Stimulated activated naive CD8-positive, alpha-beta T cell treated with anti-CD3 and anti-CD28 coated beads, Interleukin-15, Interleukin-2, amounts not matched to agents 100 U/mL and 50 U/mL, for 24 hours (primary cell): ENCODE measurements at regions not wholly inside any gene's neighbourhood (a gene's known extent, or its start where the extent isn't known, plus 50 kb on each side); places are given as distances from the start of the nearest gene placed in this dataset.

ENCODE experiments used
- ATAC-seq: fragments of 150-1000 bp; cut with Tn5 transposase; one replicate; pipeline ENCODE4 v1.10.0; 2021
- DNase-seq: peaks from one replicate; pipeline ENCODE4 v3.0.0; 2021

GRCh38 chr2:176502619-176503018 lies 233.4 kb downstream of the MTX2 start:
- ATAC-seq = no peak
- DNase-seq = no peak

- DNase-seq = no peak
These were observed 234.5 kb downstream of the MTX2 start for GRCh38 chr2:176503776-176504175.

GRCh38 chr2:176504440-176504839 lies 235.2 kb downstream of the MTX2 start:
- DNase-seq = no peak

More at GRCh38 chr2:176503776-176504175, 234.5 kb downstream of the MTX2 start:
- no peak for ATAC-seq

GRCh38 chr2:176507786-176508185 lies 238.5 kb downstream of the MTX2 start:
- ATAC-seq = no peak
- no peak for DNase-seq

More at GRCh38 chr2:176504440-176504839, 235.2 kb downstream of the MTX2 start:
- no peak for ATAC-seq

DNA sequence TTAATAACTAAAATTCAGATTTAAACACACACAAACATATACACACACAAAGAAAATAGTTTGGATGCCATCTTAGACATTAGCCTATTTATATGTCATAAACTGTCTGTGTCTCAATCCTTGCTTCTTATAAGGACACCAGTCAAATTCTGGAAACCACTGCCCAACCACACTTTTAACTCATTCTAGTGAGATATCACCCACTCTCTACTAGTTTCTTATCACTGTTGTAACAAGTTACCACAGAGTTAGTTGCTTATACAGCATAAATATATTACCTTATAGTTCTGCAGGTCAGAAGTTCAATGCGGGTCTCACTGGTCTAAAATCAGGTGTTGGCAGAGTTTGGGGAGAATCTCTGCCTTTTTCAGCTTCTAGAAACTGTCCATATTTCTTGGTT lies 239.1 kb downstream of the MTX2 start:
- DNase-seq = no peak
- peak; percentile 50 for ATAC-seq

GRCh38 chr2:176508984-176509740 lies 239.9 kb downstream of the MTX2 start:
- ATAC-seq (peak; percentile 91), DNase-seq (peak; percentile 15)

DNA sequence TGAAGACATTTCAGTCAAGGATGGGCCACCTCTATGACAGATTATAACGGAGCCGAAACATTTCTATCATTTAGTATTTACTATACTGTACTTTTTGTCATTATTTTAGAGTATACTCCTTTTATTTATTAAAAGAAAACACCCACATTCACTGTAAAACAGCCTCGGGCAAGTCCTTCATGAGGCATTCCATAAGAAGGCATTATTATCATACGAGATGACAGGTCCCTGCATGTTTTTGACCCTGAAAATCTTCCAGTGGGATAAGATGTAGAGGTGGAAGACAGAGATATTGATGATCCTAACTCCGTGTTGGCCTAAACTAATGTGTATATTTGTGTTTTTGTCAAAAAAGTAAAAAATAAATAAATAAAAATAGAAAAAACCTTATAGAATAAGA lies 245.0 kb downstream of the MTX2 start:
- DNase-seq (no peak), ATAC-seq (no peak)

DNA sequence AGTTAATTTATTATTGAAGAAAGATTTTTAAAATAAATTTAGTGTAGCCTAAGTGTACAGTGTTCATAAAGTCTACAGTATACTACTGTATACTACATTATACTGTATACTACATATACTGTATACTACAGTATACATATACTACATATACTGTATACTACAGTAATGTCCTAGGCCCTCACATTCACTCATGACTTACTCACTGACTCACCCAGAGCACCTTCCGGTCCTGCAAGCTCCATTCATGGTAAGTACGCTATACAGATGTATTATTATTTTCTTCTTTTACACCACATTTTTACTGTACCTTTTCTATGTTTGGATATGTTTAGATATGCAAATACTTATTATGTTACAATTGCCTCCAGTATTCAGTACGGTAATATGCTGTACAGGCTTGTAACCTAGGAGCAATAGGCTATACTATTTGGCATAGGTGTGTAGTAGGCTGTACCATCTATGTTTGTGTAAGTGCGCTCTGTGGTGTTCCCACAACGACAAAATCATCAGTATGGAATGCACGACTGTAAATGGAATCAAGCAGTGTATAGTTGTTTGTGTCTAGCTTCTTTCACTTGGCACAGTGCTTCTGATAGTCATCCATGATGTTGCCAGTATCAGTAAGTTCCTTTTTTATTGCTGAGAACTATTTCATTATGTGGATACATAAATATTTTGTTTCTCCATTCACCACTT lies 245.7 kb downstream of the MTX2 start:
- ATAC-seq (no peak), DNase-seq (no peak)

GRCh38 chr2:176516051-176516602 lies 246.9 kb downstream of the MTX2 start:
- ATAC-seq = no peak
- no peak for DNase-seq

GRCh38 chr2:176518823-176519222 lies 249.6 kb downstream of the MTX2 start:
- ATAC-seq = no peak
- no peak for DNase-seq

- no peak for DNase-seq
- no peak for ATAC-seq
These were observed 252.8 kb downstream of the MTX2 start for GRCh38 chr2:176521878-176522670.

GRCh38 chr2:176525086-176525485 lies 255.8 kb downstream of the MTX2 start:
- ATAC-seq (no peak), DNase-seq (no peak)

GRCh38 chr2:176526995-176527901 lies 258.0 kb downstream of the MTX2 start:
- DNase-seq (no peak), ATAC-seq (no peak)

DNA sequence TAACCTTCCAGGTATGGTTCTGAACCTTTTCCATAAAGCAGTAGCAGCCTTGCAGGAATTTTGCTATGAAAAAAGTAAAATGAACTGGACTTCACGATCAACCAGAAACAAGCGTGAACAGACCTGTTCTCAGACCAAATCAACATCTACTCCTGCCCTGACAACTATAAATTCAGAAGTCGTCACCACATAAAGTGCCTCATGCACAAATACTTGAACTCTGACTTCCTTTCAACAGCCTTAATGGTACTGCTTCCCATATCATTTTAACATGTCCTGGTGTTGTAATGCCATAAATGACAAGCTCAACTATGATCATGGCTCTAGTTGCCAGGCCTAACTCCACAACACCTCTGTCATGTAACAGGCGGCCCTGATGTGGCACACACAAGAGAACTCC lies 262.4 kb downstream of the MTX2 start:
- no peak for DNase-seq
- ATAC-seq = no peak

DNA sequence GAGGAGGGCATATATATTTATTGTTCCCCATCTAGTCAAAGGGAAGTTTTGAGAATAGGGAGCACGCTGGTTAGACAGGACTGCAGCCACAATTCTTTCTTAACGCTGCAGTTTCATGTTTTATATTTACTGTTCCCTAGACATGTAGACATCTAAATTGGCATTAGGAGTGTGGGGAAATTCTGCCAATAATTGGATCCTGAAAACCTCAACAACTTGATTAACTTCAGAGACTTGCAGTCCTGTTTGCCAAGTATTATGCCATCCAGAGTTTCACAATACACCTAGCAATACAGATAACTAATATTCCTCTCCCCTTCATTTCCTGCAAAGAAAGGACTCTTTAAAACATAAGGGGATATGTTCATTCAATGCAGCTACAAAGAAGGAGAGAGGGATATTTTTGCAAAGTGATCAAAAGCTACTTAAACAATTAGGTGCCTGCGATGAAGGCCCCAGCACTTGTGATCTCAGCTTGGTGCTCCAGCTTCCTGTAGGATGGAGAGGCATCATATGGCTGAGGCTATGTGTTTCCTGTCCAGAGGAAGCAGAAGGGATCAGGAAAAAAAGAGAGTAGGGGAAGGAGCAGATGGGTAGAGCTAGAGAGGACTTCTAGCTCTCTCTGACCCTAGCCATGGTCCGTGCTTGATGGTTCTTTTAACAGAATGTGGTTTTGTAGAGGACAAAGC lies 264.4 kb downstream of the MTX2 start:
- no peak for DNase-seq
- no peak for ATAC-seq

DNA sequence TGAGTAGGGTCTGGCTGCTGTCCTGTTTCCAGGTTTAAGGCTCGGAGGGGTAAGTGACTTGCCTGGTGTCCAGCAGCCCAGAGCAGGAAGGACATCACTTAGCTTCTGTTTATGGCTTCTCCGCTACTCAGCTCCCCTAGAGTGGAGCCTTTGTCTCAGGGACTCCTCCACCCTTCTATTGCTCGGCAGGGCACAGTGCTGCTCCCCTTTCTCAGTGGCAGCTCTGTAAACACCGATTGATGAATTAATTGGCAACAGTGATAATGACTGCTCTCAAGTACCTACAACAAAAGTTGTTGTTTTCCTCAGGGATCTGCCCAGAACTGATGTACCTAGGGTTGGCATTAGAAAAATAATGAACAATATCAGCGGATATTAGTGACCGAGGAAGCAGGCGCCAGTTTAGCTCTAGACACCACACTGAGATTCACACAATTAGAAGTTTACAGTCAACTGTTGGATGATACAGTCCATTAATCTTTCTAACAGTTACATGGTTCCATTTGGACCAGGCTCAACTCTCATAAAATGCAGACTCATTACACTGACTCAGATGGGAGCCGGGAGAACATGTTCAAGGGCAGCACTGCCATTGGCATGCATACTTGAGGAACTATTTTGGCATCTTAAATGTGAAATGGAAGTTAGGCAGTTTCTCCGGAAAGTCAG lies 265.7 kb downstream of the MTX2 start:
- DNase-seq = no peak
- ATAC-seq = no peak

DNA sequence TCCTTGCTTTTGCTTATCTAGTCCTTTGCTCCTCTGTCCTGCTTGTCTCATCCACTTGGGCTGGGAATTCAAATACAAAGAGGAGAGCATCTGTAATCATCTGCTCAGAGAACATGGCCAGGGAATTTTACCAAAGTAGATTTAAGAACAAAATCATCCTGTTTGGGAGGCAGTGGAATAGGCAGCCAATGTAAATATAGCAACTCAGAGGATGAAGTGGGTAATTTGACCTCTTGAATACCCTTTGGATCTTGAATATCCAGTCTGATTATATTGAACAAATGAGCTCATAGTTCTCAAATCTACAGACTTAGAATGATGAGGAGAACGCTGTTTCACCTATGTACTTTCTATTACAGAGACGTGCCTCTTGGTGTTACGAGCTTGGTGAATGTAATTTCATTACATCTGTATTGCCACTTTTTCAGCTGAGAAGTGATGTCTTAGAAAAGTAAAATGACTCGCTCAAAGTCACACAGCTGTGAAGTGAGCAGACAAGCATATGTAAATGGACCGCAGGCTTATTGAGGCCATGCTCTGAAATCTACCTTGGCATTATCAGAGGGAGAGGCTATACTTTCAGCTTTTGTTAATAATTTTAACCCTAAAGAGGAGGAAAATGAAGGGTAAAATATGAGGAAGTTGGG lies 266.3 kb downstream of the MTX2 start:
- no peak for ATAC-seq
- DNase-seq = no peak

- ATAC-seq (no peak), DNase-seq (no peak)
These were observed 267.3 kb downstream of the MTX2 start for GRCh38 chr2:176536439-176537133.

DNA sequence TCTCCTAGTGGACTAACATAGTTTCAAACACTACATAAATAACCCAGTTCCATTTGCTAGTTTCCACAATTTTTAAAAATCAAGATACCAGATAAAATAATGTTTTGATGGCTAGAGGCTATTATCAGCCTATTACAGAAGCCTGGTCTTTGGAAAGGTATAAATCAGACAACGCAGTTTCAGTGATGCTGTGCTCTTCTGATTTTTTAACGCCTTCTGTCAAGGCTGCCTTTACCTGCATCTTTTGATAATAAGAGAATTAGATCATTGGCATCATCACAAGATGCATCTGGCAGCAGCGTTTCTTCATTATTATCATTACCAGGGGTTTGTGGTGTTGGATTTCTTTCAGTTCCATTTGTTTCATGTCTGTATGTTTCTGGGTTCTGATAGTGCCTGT lies 268.7 kb downstream of the MTX2 start:
- ATAC-seq = no peak

More for the DNA sequence above, 268.7 kb downstream of the MTX2 start:
- no peak for DNase-seq
